ENCODE measurements at regions not wholly inside any gene's neighbourhood (a gene's known extent, or its start where the extent isn't known, plus 50 kb on each side); places are given as distances from the start of the nearest gene placed in this dataset.

DNA sequence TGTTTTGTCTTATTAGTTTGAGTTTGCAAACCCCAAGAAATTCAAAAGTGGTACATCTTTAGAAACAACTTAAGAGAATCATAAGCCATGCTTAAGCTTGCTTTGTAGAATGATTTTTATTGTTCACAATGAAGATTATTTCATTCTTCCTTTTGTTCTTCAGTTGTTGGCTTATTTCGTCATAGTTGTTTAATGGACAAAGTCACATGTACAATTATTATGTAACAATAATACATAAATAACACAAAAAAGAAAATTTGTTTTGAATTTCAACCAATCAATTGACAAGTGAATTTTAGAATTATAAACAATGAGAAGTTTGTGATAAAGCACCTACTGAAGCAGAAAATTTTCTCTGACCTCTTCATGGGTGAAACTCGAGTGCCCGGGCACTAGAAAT lies 111.8 kb upstream of the IGF1 start:
- TF ChIP-seq, protein P1, sequence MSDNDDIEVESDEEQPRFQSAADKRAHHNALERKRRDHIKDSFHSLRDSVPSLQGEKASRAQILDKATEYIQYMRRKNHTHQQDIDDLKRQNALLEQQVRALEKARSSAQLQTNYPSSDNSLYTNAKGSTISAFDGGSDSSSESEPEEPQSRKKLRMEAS (IDR thresholded peaks at IDR 0.05; ENCODE audit: insufficient read depth, insufficient read length) = no peak
- TF ChIP-seq, protein P2, sequence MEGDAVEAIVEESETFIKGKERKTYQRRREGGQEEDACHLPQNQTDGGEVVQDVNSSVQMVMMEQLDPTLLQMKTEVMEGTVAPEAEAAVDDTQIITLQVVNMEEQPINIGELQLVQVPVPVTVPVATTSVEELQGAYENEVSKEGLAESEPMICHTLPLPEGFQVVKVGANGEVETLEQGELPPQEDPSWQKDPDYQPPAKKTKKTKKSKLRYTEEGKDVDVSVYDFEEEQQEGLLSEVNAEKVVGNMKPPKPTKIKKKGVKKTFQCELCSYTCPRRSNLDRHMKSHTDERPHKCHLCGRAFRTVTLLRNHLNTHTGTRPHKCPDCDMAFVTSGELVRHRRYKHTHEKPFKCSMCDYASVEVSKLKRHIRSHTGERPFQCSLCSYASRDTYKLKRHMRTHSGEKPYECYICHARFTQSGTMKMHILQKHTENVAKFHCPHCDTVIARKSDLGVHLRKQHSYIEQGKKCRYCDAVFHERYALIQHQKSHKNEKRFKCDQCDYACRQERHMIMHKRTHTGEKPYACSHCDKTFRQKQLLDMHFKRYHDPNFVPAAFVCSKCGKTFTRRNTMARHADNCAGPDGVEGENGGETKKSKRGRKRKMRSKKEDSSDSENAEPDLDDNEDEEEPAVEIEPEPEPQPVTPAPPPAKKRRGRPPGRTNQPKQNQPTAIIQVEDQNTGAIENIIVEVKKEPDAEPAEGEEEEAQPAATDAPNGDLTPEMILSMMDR (IDR thresholded peaks at IDR 0.05; ENCODE audit: extremely low read depth in 1 of 2, insufficient read depth in 1 of 2, low read depth in 1 of 2, low read length in 2 of 2) = no peak
- TF ChIP-seq POLR2AphosphoS5 (IDR thresholded peaks at IDR 0.05; ENCODE audit: insufficient read depth, low read depth, low read length) (no peak), POLR2A (IDR thresholded peaks at IDR 0.05; ENCODE audit: low read depth, low read length) (no peak), JUN (IDR thresholded peaks at IDR 0.05; ENCODE audit: borderline replicate concordance, insufficient read depth, insufficient read length, low read depth) (no peak), GATA2 (IDR thresholded peaks at IDR 0.05; ENCODE audit: insufficient read depth, insufficient read length, low read depth, low read length) (no peak)

Data from endothelial cell of umbilical vein (primary cell).